ENCODE measurements at regions not wholly inside any gene's neighbourhood (a gene's known extent, or its start where the extent isn't known, plus 50 kb on each side); places are given as distances from the start of the nearest gene placed in this dataset.

GRCh38 chr6:100135977-100136376 is 142.0 kb upstream of the MCHR2 start:
- Histone ChIP-seq H3K4me1 (ENCODE audit: control insufficient read depth, insufficient read depth, low read length) (no peaks in the 10 kb centered on the region), H3K9me3 (ENCODE audit: control insufficient read depth, insufficient read depth, low read depth, low read length) (no peaks in the 10 kb centered on the region), H3K36me3 (ENCODE audit: control insufficient read depth, insufficient read depth, low read length) (no peaks in the 10 kb centered on the region), H3K9ac (ENCODE audit: low read length) (no peak overlapping the region), H3K27ac (ENCODE audit: low read depth, low read length) (no peak overlapping the region), H3K4me3 (ENCODE audit: low read depth, low read length) (no peak overlapping the region), H3K27me3 (ENCODE audit: control insufficient read depth, insufficient read depth, low read length) (no peaks in the 10 kb centered on the region)

- no peaks in the 10 kb centered on the region for H3K9me3 ChIP-seq (ENCODE audit: control insufficient read depth, insufficient read depth, low read depth, low read length)
- H3K4me1 ChIP-seq (ENCODE audit: control insufficient read depth, insufficient read depth, low read length) = no peaks in the 10 kb centered on the region
- no peak overlapping the region for H3K4me3 ChIP-seq (ENCODE audit: low read depth, low read length)
Observed at GRCh38 chr6:100134703-100135102, 140.7 kb upstream of the MCHR2 start.

GRCh38 chr6:100134297-100134696 is 140.3 kb upstream of the MCHR2 start:
- no peaks in the 10 kb centered on the region for H3K9me3 ChIP-seq (ENCODE audit: control insufficient read depth, insufficient read depth, low read depth, low read length)
- no peak overlapping the region for H3K9ac ChIP-seq (ENCODE audit: low read length)
- H3K4me3 ChIP-seq (ENCODE audit: low read depth, low read length) = no peak overlapping the region
- no peaks in the 10 kb centered on the region for H3K36me3 ChIP-seq (ENCODE audit: control insufficient read depth, insufficient read depth, low read length)
- H3K4me1 ChIP-seq (ENCODE audit: control insufficient read depth, insufficient read depth, low read length) = no peaks in the 10 kb centered on the region
- H3K27me3 ChIP-seq (ENCODE audit: control insufficient read depth, insufficient read depth, low read length) = no peaks in the 10 kb centered on the region
- H3K27ac ChIP-seq (ENCODE audit: low read depth, low read length) = no peak overlapping the region

More at GRCh38 chr6:100134703-100135102, 140.7 kb upstream of the MCHR2 start:
- Histone ChIP-seq H3K27me3 (ENCODE audit: control insufficient read depth, insufficient read depth, low read length) (no peaks in the 10 kb centered on the region), H3K36me3 (ENCODE audit: control insufficient read depth, insufficient read depth, low read length) (no peaks in the 10 kb centered on the region), H3K9ac (ENCODE audit: low read length) (no peak overlapping the region), H3K27ac (ENCODE audit: low read depth, low read length) (no peak overlapping the region)

GRCh38 chr6:100132005-100132404 is 138.0 kb upstream of the MCHR2 start:
- Histone ChIP-seq H3K4me3 (ENCODE audit: low read depth, low read length) (no peak overlapping the region), H3K9ac (ENCODE audit: low read length) (no peak overlapping the region), H3K27ac (ENCODE audit: low read depth, low read length) (no peak overlapping the region)

GRCh38 chr6:100130630-100131029 is 136.6 kb upstream of the MCHR2 start:
- Histone ChIP-seq H3K36me3 (ENCODE audit: control insufficient read depth, insufficient read depth, low read length) (no peaks in the 10 kb centered on the region), H3K4me1 (ENCODE audit: control insufficient read depth, insufficient read depth, low read length) (no peaks in the 10 kb centered on the region), H3K27ac (ENCODE audit: low read depth, low read length) (no peak overlapping the region), H3K27me3 (ENCODE audit: control insufficient read depth, insufficient read depth, low read length) (no peaks in the 10 kb centered on the region), H3K9ac (ENCODE audit: low read length) (no peak overlapping the region), H3K4me3 (ENCODE audit: low read depth, low read length) (no peak overlapping the region), H3K9me3 (ENCODE audit: control insufficient read depth, insufficient read depth, low read depth, low read length) (no peaks in the 10 kb centered on the region)

More at GRCh38 chr6:100132005-100132404, 138.0 kb upstream of the MCHR2 start:
- H3K27me3 ChIP-seq (ENCODE audit: control insufficient read depth, insufficient read depth, low read length) = no peaks in the 10 kb centered on the region
- H3K9me3 ChIP-seq (ENCODE audit: control insufficient read depth, insufficient read depth, low read depth, low read length) = no peaks in the 10 kb centered on the region
- no peaks in the 10 kb centered on the region for H3K36me3 ChIP-seq (ENCODE audit: control insufficient read depth, insufficient read depth, low read length)
- H3K4me1 ChIP-seq (ENCODE audit: control insufficient read depth, insufficient read depth, low read length) = no peaks in the 10 kb centered on the region

- no peaks in the 10 kb centered on the region for H3K9me3 ChIP-seq (ENCODE audit: control insufficient read depth, insufficient read depth, low read depth, low read length)
- no peaks in the 10 kb centered on the region for H3K36me3 ChIP-seq (ENCODE audit: control insufficient read depth, insufficient read depth, low read length)
- H3K4me1 ChIP-seq (ENCODE audit: control insufficient read depth, insufficient read depth, low read length) = no peaks in the 10 kb centered on the region
- no peaks in the 10 kb centered on the region for H3K27me3 ChIP-seq (ENCODE audit: control insufficient read depth, insufficient read depth, low read length)
- H3K9ac ChIP-seq (ENCODE audit: low read length) = no peak overlapping the region
- H3K4me3 ChIP-seq (ENCODE audit: low read depth, low read length) = no peak overlapping the region
- no peak overlapping the region for H3K27ac ChIP-seq (ENCODE audit: low read depth, low read length)
Observed at GRCh38 chr6:100126790-100127484, 132.9 kb upstream of the MCHR2 start.

GRCh38 chr6:100121854-100122609 is 128.0 kb upstream of the MCHR2 start:
- Histone ChIP-seq H3K36me3 (ENCODE audit: control insufficient read depth, insufficient read depth, low read length) (no peaks in the 10 kb centered on the region), H3K27me3 (ENCODE audit: control insufficient read depth, insufficient read depth, low read length) (no peaks in the 10 kb centered on the region), H3K9me3 (ENCODE audit: control insufficient read depth, insufficient read depth, low read depth, low read length) (no peaks in the 10 kb centered on the region), H3K4me1 (ENCODE audit: control insufficient read depth, insufficient read depth, low read length) (no peaks in the 10 kb centered on the region), H3K9ac (ENCODE audit: low read length) (no peak overlapping the region), H3K4me3 (ENCODE audit: low read depth, low read length) (no peak overlapping the region), H3K27ac (ENCODE audit: low read depth, low read length) (no peak overlapping the region)

- H3K9ac ChIP-seq (ENCODE audit: low read length) = no peak overlapping the region
- no peaks in the 10 kb centered on the region for H3K4me1 ChIP-seq (ENCODE audit: control insufficient read depth, insufficient read depth, low read length)
- no peaks in the 10 kb centered on the region for H3K27me3 ChIP-seq (ENCODE audit: control insufficient read depth, insufficient read depth, low read length)
- H3K9me3 ChIP-seq (ENCODE audit: control insufficient read depth, insufficient read depth, low read depth, low read length) = no peaks in the 10 kb centered on the region
- H3K27ac ChIP-seq (ENCODE audit: low read depth, low read length) = no peak overlapping the region
- H3K36me3 ChIP-seq (ENCODE audit: control insufficient read depth, insufficient read depth, low read length) = no peaks in the 10 kb centered on the region
- no peak overlapping the region for H3K4me3 ChIP-seq (ENCODE audit: low read depth, low read length)
Observed at GRCh38 chr6:100119261-100119660, 125.2 kb upstream of the MCHR2 start.

- Histone ChIP-seq H3K27ac (ENCODE audit: low read depth, low read length) (no peak overlapping the region), H3K9me3 (ENCODE audit: control insufficient read depth, insufficient read depth, low read depth, low read length) (no peaks in the 10 kb centered on the region), H3K36me3 (ENCODE audit: control insufficient read depth, insufficient read depth, low read length) (no peaks in the 10 kb centered on the region), H3K27me3 (ENCODE audit: control insufficient read depth, insufficient read depth, low read length) (no peaks in the 10 kb centered on the region), H3K4me3 (ENCODE audit: low read depth, low read length) (no peak overlapping the region), H3K4me1 (ENCODE audit: control insufficient read depth, insufficient read depth, low read length) (no peaks in the 10 kb centered on the region), H3K9ac (ENCODE audit: low read length) (no peak overlapping the region)
Observed at GRCh38 chr6:100118301-100118700, 124.3 kb upstream of the MCHR2 start.

GRCh38 chr6:100117680-100118079 is 123.7 kb upstream of the MCHR2 start:
- H3K36me3 ChIP-seq (ENCODE audit: control insufficient read depth, insufficient read depth, low read length) = no peaks in the 10 kb centered on the region

GRCh38 chr6:100116411-100117194 is 122.6 kb upstream of the MCHR2 start:
- no peaks in the 10 kb centered on the region for H3K36me3 ChIP-seq (ENCODE audit: control insufficient read depth, insufficient read depth, low read length)
- H3K27ac ChIP-seq (ENCODE audit: low read depth, low read length) = no peak overlapping the region
- no peaks in the 10 kb centered on the region for H3K27me3 ChIP-seq (ENCODE audit: control insufficient read depth, insufficient read depth, low read length)
- H3K9ac ChIP-seq (ENCODE audit: low read length) = no peak overlapping the region
- H3K4me1 ChIP-seq (ENCODE audit: control insufficient read depth, insufficient read depth, low read length) = no peaks in the 10 kb centered on the region
- no peaks in the 10 kb centered on the region for H3K9me3 ChIP-seq (ENCODE audit: control insufficient read depth, insufficient read depth, low read depth, low read length)
- H3K4me3 ChIP-seq (ENCODE audit: low read depth, low read length) = no peak overlapping the region

More at GRCh38 chr6:100117680-100118079, 123.7 kb upstream of the MCHR2 start:
- Histone ChIP-seq H3K4me3 (ENCODE audit: low read depth, low read length) (no peak overlapping the region), H3K9me3 (ENCODE audit: control insufficient read depth, insufficient read depth, low read depth, low read length) (no peaks in the 10 kb centered on the region), H3K27ac (ENCODE audit: low read depth, low read length) (no peak overlapping the region), H3K27me3 (ENCODE audit: control insufficient read depth, insufficient read depth, low read length) (no peaks in the 10 kb centered on the region), H3K9ac (ENCODE audit: low read length) (no peak overlapping the region), H3K4me1 (ENCODE audit: control insufficient read depth, insufficient read depth, low read length) (no peaks in the 10 kb centered on the region)
